ENCODE measurements at regions not wholly inside any gene's neighbourhood (a gene's known extent, or its start where the extent isn't known, plus 50 kb on each side); places are given as distances from the start of the nearest gene placed in this dataset.

DNA sequence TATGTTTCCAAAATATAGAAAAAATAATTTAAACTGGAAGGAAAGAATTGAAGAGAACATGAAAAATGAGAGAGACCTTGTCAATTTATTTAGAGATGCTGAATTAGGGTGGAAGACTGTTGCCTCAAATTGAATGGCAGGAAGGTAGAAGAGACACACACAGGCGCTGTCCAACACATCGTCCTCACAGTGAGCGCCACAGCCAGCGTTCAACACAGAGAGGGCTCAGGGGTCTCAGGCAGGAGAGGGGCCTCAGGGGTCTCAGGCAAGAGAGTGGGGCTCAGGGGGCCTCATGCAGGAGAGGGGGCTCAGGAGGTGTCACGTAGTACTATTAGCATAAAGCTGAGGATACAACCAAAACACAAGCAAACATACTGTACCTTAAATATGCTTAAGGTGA lies 65.7 kb downstream of the TMEM18 start:
- 85 to 90% methylated on average over 3 to 4 of the region's 5 CpGs for WGBS, 2 experiments (ENCODE audit: insufficient coverage in 1 of 2, insufficient read length in 1 of 2)
- H3K9me3 ChIP-seq (ENCODE audit: control insufficient read depth, low read length) = no peaks in the 10 kb centered on the region

DNA sequence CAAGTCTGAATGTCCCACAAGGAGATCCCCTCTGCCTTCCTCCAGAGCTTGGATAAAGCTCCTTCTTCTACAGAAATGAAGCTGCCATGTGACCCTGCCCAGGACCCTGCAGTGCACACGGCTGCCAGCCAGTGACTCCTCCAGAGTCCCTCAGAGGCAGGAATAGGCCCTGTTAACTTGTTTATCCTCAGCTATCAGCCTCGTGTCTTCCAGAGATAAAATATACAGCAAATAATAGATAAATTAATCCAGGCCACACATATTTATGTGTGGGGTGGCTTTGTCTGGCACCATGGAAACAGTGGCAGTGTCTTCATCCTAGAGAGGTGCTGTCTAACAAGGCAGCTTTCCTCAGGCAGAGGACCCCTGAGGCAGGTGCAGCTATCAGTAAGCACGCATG lies 66.7 kb downstream of the TMEM18 start:
- H3K4me1 ChIP-seq (ENCODE audit: control insufficient read depth, insufficient read depth, low read length) = no peaks in the 10 kb centered on the region
- no peaks in the 10 kb centered on the region for H3K9me3 ChIP-seq (ENCODE audit: control insufficient read depth, low read length)
- H3K9me3 Mint-ChIP-seq = no peaks in the 10 kb centered on the region
- H3K4me1 Mint-ChIP-seq = no peaks in the 10 kb centered on the region
- H3K27ac ChIP-seq (ENCODE audit: low read depth, low read length) = no peak overlapping the region
- 75 to 100% methylated on average over 1 to 3 of the region's 3 CpGs for WGBS, 2 experiments (ENCODE audit: insufficient coverage in 1 of 2, insufficient read length in 1 of 2)
- no peak for DNase-seq
- H3K9ac ChIP-seq (ENCODE audit: extremely low read depth, low read length, poor library complexity, severe bottlenecking) = no peak overlapping the region
- no peaks in the 10 kb centered on the region for H3K27me3 Mint-ChIP-seq (ENCODE audit: insufficient read depth)
- H3K4me3 Mint-ChIP-seq = no peak overlapping the region
- H3K36me3 ChIP-seq (ENCODE audit: control insufficient read depth, insufficient read depth, low read length) = no peaks in the 10 kb centered on the region
- no peaks in the 10 kb centered on the region for H3K36me3 Mint-ChIP-seq (ENCODE audit: low read depth)
- no peak overlapping the region for H3K27ac Mint-ChIP-seq
- TF ChIP-seq, protein P1, sequence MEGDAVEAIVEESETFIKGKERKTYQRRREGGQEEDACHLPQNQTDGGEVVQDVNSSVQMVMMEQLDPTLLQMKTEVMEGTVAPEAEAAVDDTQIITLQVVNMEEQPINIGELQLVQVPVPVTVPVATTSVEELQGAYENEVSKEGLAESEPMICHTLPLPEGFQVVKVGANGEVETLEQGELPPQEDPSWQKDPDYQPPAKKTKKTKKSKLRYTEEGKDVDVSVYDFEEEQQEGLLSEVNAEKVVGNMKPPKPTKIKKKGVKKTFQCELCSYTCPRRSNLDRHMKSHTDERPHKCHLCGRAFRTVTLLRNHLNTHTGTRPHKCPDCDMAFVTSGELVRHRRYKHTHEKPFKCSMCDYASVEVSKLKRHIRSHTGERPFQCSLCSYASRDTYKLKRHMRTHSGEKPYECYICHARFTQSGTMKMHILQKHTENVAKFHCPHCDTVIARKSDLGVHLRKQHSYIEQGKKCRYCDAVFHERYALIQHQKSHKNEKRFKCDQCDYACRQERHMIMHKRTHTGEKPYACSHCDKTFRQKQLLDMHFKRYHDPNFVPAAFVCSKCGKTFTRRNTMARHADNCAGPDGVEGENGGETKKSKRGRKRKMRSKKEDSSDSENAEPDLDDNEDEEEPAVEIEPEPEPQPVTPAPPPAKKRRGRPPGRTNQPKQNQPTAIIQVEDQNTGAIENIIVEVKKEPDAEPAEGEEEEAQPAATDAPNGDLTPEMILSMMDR (conservative IDR thresholded peaks at IDR 0.05) = no peak
- H3K27me3 ChIP-seq (ENCODE audit: control insufficient read depth, insufficient read depth, low read length, poor library complexity, severe bottlenecking) = no peaks in the 10 kb centered on the region
- H3K4me3 ChIP-seq (ENCODE audit: low read length) = no peak overlapping the region

More for the DNA sequence above, 65.7 kb downstream of the TMEM18 start:
- Mint-ChIP-seq H3K36me3 (ENCODE audit: low read depth) (no peaks in the 10 kb centered on the region), H3K27ac (no peak overlapping the region), H3K9me3 (no peaks in the 10 kb centered on the region), H3K27me3 (ENCODE audit: insufficient read depth) (no peaks in the 10 kb centered on the region), H3K4me3 (no peak overlapping the region), H3K4me1 (no peaks in the 10 kb centered on the region)
- Histone ChIP-seq H3K4me3 (ENCODE audit: low read length) (no peak overlapping the region), H3K27me3 (ENCODE audit: control insufficient read depth, insufficient read depth, low read length, poor library complexity, severe bottlenecking) (no peaks in the 10 kb centered on the region), H3K36me3 (ENCODE audit: control insufficient read depth, insufficient read depth, low read length) (no peaks in the 10 kb centered on the region), H3K4me1 (ENCODE audit: control insufficient read depth, insufficient read depth, low read length) (no peaks in the 10 kb centered on the region), H3K9ac (ENCODE audit: extremely low read depth, low read length, poor library complexity, severe bottlenecking) (no peak overlapping the region), H3K27ac (ENCODE audit: low read depth, low read length) (no peak overlapping the region)
- peak; percentile 34 for DNase-seq
- TF ChIP-seq, protein P1 (conservative IDR thresholded peaks at IDR 0.05) = no peak

DNA sequence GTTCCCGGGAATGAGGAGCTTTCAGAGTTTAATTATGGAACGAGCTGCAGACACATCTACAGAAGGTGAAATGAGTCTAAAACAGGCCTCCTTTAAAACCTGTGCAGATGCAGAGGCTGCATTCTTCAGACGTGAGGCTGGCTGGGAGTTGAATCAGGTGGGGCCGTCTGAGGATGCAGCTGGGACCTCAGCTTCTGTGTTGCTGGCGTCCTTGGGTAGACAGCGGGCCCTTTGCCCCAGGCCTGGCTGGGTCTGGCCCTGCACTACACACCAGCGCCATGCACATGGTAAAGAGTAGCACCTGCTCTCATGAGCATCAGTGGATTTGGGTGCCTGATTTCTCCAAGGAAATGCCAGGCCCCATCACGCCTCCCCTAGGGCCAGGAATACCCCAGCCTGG lies 67.3 kb downstream of the TMEM18 start:
- H3K36me3 Mint-ChIP-seq (ENCODE audit: low read depth) = no peaks in the 10 kb centered on the region
- Histone ChIP-seq H3K4me1 (ENCODE audit: control insufficient read depth, insufficient read depth, low read length) (no peaks in the 10 kb centered on the region), H3K27ac (ENCODE audit: low read depth, low read length) (no peak overlapping the region), H3K9me3 (ENCODE audit: control insufficient read depth, low read length) (no peaks in the 10 kb centered on the region), H3K36me3 (ENCODE audit: control insufficient read depth, insufficient read depth, low read length) (no peaks in the 10 kb centered on the region), H3K9ac (ENCODE audit: extremely low read depth, low read length, poor library complexity, severe bottlenecking) (no peak overlapping the region), H3K4me3 (ENCODE audit: low read length) (no peak overlapping the region), H3K27me3 (ENCODE audit: control insufficient read depth, insufficient read depth, low read length, poor library complexity, severe bottlenecking) (no peaks in the 10 kb centered on the region)
- no peak overlapping the region for H3K27ac Mint-ChIP-seq
- H3K27me3 Mint-ChIP-seq (ENCODE audit: insufficient read depth) = no peaks in the 10 kb centered on the region
- no peaks in the 10 kb centered on the region for H3K4me1 Mint-ChIP-seq
- H3K9me3 Mint-ChIP-seq = no peaks in the 10 kb centered on the region
- H3K4me3 Mint-ChIP-seq = no peak overlapping the region
- WGBS, 2 experiments (ENCODE audit: insufficient coverage in 1 of 2, insufficient read length in 1 of 2) = 82 to 96% methylated on average over 4 to 8 of the region's 8 CpGs
- DNase-seq = no peak
- TF ChIP-seq, protein P1 (conservative IDR thresholded peaks at IDR 0.05) = no peak
